ENCODE measurements at regions not wholly inside any gene's neighbourhood (a gene's known extent, or its start where the extent isn't known, plus 50 kb on each side); places are given as distances from the start of the nearest gene placed in this dataset.
A peak's percentile ranks its signal among the peaks of the same experiment; 100 is the strongest.
"Not testable (repeated sequence)": the region's sequence is repeated elsewhere in the genome, so short reads cannot be mapped to it uniquely, and the experiment has no call there.

DNA sequence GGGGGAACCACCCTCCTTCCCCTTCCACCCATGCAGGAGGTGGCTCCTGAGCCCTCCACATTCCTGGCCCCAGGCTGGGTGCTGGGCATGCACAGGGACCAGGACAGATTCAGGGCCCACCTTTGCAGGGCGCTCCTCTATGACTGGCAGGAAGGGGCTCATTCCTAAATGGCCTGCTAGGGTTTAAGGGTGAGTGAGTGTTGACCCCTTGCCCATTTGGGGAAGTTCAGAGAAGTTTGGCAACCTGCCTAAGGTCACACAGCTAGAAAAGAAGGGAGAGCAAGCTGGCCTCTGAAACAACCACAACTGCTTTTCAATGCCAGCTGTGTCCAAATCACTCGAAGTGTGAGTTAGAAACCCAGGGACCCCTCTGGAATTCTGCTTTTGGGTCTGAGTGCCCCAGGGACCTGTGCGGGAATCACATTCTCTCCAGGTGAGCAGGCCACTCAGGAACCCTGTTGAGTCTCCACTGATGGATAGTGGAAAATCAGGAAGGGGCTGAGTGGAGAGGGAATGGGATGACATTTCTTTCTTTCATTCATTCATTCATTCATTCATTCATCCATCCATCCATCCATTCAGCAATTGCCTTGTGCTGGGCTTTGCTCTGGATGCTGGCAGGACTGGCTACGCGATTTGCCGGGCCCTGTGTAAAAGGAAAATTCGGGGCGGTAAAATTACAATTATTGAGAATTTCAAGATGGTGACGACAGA lies 191.9 kb downstream of the C9orf50 start:
- DNase-seq: no peak

DNA sequence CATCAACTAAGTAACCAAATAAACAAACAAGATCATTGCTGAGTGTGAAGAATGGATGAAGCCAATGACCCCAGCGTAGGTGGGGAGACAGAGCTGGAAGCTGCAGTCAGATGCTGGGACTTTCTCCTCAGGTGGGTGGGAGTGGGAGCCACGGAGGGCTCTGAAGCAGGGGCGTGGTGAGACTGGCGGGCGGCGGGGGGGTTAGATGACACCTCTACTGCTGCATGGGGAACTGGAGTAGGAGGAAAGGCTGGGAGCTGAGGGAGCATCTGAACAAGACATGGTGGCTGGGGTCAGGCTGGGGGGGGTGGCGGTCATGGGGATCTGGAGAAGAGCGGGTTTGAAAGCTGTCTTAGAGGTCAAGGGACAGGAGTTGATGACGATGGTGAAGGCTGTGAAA lies 193.8 kb downstream of the C9orf50 start:
- DNase-seq: no peak

DNA sequence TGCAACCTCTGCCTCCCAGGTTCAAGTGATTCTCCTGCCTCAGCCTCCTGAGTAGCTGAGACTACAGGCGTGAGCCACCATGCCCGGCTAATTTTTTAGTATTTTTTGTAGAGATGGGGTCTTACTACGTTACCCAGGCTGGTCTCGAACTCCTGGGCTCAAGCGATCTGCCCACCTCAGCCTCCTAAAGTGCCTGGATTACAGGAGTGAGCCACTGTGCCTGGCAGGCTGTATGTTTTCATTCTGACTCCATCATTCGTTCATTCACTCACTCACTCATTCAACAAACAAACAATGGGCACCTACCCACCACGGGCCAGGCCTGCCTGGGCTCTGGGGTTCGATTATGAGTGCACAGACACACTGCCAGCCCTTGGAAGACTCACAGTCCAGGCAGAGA lies 197.1 kb downstream of the C9orf50 start:
- not testable (repeated sequence) for DNase-seq

DNA sequence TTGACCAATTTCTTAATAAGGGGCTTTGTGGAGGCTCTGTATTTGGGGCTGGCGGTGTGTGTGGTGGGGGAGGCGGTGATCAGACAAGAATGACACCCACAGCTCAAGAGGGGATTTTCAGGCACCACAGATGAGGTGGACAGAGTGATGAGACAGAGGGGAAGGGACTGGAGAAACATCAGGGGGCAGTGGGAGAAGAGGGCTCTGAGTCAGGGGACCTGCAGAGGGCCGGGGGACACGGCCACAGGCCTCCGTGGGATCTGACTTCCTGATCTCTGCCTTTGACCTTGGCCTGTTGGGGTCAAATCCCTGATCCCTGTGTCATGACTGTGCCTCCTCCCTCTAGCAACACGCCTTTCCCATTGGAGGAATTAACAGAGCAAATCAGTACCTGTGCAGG lies 197.7 kb downstream of the C9orf50 start:
- no peak for DNase-seq

DNA sequence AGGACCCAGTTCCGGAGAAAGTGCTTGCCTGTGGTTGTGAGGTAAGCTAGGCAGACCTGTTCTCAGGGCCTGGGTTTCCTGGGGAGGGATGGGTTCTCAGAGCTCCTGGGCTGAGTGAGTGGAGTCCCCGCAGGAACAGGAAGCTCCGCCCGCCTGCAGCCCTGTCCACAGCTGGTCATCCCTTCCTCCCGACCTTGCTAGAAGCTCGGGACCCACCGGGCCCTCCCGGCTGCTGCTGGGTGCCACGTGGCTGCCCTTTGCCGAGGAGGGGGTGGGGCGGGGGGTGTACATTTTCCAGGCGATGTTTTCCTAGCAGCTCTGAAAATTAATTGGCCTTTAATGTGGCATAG lies 198.1 kb downstream of the C9orf50 start:
- no peak for DNase-seq

DNA sequence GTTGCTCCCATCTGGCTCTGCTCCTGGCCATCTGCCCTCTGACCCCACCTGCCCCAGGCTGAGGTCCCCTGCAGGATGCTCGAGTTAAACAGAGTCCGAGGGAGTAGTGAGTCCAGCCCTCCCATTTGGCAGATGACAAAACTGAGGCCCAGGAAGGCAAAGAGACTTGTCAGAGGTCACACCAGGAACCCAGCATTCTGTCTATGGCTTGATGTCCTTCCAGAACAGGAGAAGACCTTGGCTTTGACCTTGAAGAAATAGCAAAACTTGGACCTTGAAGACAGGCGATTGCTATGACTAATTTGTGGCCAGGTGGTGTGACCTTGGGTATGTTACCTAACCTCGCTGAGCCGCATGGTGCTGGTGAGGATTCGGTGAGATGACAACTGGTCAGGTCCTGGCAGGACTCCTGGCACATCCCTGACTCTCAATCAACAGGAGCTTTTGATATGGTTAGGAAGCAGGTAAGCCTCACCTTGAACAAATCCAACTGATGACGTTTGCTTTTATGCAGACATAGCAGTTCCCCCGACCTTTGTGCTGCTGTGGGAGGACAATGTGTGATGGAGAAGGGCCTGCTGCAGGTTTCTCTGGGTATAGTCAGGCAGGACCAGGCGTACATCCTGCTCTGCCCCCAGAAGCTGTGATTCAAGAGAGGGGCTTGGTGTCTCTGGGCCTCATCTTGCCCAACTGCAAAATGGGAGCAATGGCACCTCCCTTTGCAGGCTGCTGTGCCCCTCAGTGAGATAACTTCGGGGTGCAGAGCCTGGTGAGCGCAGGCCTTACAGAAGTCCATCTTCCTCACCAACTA lies 198.7 kb downstream of the C9orf50 start:
- no peak for DNase-seq

DNA sequence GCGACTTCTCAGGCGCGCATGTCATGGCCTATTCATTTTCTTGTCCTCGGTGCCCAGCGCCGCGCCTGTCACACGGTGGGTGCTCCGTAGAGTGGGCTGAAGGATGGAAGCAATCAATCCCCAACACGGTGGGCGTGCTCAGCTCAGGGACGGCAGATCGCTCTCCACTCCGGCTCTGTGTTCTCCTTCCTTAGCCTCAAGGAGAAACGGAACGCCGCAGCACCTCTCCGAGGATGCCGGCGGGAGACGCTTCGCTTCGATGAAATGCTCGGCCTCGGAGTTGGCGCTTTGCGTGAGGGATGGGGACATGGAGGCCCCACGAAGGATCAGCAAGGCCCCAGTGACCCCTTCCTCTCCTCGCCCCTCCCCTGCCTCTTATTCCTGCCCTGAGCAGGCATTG lies 199.5 kb downstream of the C9orf50 start:
- DNase-seq: no peak

DNA sequence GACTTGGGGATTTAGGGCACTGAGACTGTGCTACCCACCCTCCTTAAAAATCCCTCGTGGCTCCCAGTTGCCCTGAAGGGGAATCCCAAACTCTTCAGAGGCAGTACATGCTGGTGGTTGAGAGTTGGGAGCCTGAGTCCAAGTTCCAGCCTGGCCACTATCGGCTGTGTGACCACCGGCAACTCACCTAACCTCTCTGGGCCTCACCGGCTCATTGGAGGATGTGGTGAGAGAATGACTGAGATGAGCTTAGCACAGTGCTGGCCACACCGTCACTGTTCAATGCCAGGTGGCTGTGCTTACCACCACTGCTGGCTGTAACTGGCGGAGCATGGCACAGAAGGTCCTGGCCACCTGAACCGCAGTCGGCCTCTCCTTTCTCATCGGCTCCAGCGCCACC lies 200.2 kb downstream of the C9orf50 start:
- DNase-seq: no peak

DNA sequence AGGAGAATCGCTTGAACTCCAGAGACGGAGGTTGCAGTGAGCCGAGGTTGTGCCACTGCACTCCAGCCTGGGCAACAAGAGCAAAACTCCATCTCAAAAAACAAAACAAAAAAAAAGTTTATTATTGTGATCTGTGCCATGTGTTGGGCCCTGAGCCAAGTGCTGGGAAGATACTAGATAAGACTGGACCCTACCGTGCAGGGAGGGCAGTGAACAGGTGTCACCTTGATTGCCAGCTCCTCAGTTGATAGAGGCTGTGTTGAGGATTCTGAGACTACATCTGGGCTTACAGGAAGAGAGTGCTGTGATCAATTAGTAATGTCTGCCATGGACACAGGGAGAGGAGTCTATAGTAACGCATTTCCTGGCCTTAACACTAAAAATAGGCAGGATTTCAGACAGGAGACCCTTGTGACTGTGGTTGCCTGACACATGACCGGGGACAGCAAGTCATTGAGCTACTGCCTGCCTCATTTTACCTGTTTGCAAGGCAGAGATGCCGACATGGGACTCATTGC lies 201.5 kb downstream of the C9orf50 start:
- no peak for DNase-seq

DNA sequence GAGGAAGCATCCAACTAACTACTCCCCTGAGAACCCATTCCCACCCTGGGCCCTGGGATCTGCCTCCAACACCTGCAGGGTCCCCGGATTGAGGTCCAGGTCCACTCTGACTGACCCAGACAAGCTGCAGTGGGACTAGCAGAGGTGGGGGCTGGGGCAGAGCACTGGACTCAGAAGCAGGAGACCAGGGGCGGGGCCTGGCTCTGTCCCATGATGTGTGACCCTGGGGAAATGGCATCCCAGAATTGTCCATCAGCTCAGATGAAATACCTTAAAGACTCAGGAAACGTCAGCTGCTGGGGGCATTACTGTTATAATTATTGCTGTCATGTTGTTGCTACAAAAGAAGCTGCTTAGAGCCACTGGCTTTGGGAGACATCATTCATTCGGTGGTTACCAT lies 202.4 kb downstream of the C9orf50 start:
- DNase-seq: no peak

DNA sequence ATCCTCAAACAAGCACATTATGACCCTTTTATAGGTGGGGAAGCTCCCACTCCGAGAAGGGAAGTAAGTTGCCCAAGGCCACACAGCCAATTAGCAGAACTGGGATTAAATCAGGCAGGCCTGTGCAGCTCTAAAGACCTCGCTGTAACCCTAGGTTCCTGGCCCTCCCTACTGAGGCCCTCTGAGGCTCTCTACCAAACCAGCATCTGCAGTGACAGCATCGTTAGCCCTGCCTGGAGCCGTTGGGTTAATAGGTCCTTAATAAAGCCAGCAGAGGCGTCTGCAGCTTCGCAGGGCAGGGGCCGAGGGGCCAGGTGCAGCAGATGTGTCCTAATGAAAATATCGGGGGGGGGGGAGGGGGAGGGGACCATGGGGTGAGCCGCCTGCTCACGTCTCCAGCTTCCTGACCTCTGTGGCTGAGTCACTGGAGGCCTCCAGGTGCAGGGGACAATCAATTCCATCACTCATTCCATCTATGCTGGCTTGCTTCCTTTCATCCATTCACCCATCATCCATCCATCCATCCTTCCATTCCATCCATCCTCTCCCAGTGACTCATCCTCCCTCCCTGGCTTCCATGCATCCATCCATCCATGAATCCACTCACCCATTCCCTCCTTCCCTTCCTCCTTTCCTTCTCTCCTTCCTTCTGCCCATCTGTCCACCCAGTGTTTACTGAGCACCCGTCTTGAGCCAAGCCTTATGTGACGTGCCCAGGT lies 203.9 kb downstream of the C9orf50 start:
- no peak for DNase-seq

DNA sequence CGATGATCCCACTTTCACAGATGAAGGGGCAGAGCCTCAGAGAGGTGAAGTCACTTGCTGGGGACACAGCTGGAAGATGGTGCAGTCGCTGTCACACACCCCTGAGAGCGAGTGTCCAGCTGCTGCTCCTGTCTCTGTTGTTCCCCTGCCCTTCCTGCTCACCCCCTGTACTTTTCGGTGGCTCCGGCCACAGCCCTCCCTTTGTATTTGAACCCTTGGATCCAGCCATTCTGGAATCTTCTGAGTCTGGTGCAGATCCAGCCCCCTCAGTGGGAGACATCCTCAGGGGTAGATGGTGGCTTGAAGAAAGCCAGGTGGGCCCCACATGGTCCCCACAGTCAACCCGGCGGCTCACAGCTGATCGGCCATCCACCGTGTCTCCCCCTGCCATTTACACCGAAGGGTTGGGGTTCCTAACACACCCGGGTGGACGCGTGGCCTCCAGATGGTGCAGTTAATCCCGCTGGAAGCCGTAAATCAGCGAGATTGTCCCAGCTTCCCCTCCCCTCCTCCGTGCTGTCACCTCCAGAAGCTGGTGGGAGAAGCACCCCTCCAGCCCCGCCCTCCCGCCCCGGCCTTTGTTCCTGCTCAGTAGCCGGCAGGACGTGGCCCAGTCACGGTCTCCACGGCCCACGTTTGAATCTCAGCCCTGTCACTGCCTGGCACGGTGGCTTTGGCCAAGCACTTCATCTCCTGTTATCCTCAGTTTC lies 204.8 kb downstream of the C9orf50 start:
- no peak for DNase-seq

DNA sequence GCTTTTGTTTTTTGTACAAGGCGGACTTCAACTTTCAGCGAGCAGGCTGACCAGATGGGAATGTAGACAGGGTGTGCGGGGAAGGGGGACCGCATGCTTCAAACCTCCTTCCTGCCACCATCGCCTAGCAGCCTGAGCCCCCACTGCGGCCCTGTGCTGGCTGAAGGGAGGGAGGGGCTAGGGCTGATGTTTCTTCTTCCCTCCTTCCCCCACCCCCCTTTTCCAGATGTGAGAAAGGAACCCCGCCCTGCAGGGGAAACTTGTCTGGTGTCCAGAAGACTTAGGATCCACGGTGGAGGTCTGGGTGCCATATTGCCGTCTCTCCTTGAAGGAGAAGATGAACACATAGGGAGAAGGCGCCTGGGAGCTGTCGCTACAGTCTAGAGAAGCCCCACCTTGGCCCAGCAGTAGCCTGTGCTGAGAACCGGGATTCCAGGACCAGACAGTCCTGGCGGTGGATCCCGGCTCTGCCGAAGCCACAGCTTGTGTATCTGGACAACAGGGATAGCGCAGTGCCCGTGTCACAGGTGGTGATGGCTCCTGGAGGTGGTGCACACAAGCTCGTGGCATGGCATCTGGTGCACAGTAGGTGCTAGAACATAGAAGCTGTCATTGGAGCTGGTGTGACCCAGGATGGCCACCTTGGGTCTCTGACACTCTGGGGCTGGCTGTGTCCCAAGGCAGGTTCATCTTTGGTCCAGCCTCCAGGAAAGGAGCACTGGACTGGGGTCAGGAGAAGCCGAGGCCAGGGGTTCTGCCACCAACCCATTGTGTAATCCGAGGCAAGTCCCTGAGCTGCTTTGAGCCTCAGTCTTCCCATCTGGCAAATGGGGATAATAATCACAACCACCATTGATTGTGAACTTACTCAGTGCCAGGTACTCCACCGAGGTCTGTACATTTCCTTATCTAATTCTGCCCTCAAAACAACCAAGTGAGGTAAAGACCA lies 205.6 kb downstream of the C9orf50 start:
- no peak for DNase-seq

DNA sequence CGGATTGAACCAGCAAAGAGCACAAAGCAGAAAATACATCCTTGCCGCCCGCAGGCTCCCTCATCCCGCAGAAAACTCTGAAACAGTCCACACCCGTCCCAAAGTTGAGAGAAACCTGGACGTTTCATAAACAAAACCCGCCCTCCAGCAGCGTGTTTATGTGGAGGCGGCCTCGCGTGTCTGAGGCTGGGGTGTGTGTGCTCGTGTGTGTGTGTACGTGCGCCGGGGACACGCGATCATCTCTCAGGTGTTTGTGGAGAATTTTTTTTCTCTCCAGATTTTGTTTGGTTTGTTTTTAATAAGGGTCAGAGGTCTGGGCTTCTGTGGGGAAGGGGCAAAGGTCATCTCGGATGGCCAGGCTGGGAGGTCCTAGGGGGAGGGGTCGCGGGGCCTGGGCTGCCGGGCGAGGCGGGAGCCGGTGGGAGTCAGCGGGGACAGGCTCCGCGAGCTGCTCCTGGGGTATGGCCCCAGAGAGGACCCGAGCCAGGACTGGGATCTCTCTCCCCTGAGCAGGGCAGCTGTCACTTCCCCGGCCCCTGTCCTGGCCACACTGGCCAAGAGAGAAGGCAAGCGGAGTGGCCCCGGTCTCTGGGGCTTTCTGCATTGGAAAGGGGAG lies 206.4 kb downstream of the C9orf50 start:
- no peak for DNase-seq

DNA sequence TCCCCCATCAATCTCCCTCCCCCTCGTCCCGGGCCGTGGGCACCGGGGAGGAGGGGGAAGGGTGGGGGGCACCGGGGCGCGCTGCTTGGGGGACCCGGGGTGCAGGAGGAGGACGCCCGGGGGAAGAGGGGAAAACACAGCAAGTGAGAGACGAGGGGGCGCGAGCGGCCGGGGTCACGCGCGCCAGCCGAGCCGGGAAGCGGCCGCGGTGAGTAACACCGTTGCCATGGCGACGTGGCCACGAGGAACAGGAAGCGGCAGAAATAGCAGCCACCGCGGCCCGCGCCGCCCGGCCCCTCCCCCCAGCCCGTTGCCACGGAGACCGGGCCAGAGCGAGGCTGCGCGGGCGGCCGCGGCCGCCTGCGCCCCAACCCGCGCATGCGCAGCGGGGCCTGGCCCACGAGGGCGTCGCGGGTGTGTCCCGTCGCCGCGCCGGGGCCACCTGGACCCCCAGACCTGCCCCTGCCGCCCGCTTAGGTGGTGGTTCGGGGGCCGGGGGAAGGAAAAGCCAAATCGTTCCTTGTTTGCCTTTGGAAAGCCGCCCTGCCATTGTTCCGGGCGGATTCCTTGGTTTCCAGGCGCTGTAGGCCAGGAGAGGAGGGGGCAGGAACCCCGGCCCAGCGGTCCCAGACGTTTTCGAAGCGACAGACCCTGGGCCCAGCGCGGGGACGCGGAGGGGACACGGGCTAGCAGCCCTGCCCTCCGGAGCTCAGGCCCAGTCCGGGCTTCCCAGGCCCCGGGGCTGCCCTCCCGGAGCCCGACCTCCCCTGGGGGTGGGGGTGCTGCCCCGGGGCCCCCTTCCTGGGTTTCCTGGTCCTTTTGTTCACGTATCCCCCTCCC lies 207.1 kb downstream of the C9orf50 start:
- DNase-seq: peak; percentile 88

DNA sequence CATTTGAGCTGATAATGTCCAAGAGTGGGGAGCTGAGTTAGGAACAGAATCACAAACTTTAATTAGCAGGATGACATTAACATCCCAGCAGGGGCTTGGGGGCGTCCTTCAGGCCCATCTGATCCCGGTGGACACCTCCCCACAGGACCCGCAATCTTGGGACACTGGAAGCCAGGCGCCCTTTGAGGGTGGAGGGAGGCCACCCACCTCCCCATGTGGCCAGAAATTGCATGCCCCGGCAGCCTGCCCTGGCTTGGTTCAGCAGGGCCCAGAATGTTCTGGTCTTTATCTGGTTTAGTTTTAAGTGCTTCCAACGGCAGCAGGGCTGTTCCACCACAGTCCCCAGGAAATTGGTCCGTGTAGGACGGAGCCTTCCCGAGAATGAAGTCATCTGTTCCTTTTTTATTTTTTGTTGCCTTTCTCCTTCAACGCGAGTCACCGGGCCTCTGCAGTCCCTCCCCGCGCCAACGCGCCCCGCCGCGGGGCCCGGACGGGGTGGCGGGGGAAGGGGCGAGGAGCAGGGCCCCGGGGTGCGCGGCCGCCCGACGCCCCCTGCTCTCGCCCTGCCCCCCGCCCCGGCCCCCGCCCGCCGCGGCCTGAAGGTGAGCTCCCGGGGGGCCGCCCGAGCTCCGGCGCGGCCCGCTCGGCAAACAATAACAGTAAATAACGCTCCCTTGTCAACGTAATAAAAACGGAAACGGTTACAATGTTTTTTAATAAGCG lies 207.9 kb downstream of the C9orf50 start:
- peak; percentile 44 for DNase-seq

DNA sequence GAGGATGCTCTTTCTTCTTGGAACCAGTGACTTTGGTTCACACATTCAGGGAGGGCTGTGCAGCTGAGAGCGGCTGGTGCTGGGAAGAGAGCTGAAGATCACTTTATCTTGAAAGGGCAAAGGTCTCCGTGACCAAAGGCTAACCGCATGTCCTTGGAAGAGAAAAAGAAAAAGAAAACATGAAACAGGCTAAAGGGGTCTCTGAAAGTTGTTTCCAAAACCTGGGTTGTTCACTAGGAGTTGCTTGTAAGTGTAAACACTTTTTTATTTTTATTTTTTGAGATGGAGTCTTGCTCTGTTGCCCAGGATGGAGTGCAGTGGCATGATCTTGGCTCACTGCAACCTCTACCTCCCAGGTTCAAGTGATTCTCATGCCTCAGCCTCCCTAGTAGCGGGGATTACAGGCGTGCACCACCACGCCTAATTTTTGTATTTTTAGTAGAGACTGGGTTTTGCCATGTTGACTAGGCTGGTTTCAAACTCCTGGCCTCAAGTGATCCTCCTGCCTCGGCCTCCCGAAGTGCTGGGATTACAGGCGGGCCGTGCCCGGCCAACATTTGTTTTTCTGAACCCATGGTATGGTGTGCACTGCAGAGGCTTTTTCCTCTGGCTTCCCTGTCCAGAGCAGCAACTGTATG lies 208.6 kb downstream of the C9orf50 start:
- DNase-seq: not testable (repeated sequence)

DNA sequence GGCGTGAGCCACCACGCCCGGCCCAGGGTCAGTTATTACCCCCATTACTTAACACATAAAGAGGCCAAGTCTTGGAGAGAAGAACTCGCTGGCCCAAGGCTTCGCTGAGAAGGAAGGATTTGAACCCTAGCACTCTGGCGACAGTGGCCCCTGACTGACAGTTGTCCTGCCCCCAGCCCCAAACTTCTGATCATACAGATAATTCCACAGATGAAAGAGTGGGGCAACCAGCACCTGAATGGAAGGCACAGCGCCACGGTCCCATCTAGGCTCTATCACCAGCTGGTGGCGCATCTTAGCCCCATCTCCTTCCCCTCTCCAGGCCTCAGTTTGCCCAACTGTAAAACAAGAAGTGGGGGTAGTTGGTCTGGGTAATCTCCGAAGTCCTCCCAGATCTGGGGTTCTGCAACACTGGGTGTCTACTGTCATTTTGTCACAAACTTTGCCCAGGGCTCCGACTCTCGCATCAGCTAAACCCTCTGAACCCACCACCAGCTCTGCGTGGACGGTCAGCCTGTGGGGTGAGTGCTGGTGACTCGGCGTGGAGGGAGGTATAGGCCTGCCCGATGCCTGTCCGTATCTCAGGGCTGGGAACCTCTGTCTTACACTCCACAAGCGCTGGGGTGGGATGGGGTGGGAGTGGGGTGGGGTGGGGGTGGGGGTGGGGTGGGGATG lies 209.3 kb downstream of the C9orf50 start:
- no peak for DNase-seq

DNA sequence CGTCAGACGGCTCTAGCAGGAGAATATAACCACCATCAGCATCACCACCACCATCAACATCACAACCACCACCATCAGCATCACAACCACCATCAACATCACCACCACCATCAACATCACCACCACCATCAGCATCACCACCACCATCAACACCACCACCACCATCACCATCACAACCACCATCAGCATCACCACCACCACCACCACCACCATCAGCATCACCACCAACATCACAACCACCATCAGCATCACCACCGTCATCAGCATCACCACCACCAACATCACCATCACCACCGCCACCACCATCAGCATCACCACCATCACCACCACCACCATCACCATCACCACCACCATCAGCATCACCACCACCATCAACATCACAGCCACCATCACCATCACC lies 210.7 kb downstream of the C9orf50 start:
- no peak for DNase-seq

All from NCI-H226 (cell line).